Stimulated activated CD4-positive, alpha-beta T cell treated with anti-CD3 and anti-CD28 coated beads, Interleukin-4, amount 100 ng/mL, for 48 hours (primary cell): ENCODE measurements at regions not wholly inside any gene's neighbourhood (a gene's known extent, or its start where the extent isn't known, plus 50 kb on each side); places are given as distances from the start of the nearest gene placed in this dataset.
"Not testable (repeated sequence)": the region's sequence is repeated elsewhere in the genome, so short reads cannot be mapped to it uniquely, and the experiment has no call there.

Experiments used
- DNase-seq, 2 donors: peaks; one replicate each; pipeline ENCODE4 v3.0.0-alpha.2; 2020; ENCODE audit warnings: low read depth in 2 of 2

GRCh38 chr1:173300061-173301044, 93.2 kb upstream of the TNFSF4 start:
- no peak for DNase-seq

- DNase-seq: no peak
Observed at GRCh38 chr1:173301507-173301906, 94.4 kb upstream of the TNFSF4 start.

- no peak for DNase-seq
Observed at GRCh38 chr1:173302366-173302765, 95.2 kb upstream of the TNFSF4 start.

GRCh38 chr1:173302890-173303829, 96.0 kb upstream of the TNFSF4 start:
- no peak for DNase-seq

GRCh38 chr1:173303984-173304383, 96.9 kb upstream of the TNFSF4 start:
- DNase-seq: no peak

- DNase-seq: no peak
Observed at GRCh38 chr1:173304529-173305227, 97.5 kb upstream of the TNFSF4 start.

- no peak for DNase-seq
Observed at GRCh38 chr1:173307845-173308244, 100.7 kb upstream of the TNFSF4 start.

GRCh38 chr1:173314656-173315055, 107.5 kb upstream of the TNFSF4 start:
- DNase-seq: no peak

- DNase-seq: no peak
Observed at GRCh38 chr1:173315296-173315695, 108.2 kb upstream of the TNFSF4 start.

GRCh38 chr1:173318788-173319187, 111.7 kb upstream of the TNFSF4 start:
- DNase-seq: no peak

GRCh38 chr1:173324352-173324751, 117.2 kb upstream of the TNFSF4 start:
- not testable (repeated sequence) for DNase-seq

- DNase-seq: not testable (repeated sequence)
Observed at GRCh38 chr1:173327987-173328386, 120.9 kb upstream of the TNFSF4 start.

- DNase-seq: no peak
Observed at GRCh38 chr1:173328961-173329360, 121.8 kb upstream of the TNFSF4 start.

GRCh38 chr1:173329726-173330125, 122.6 kb upstream of the TNFSF4 start:
- DNase-seq: no peak

- DNase-seq: no peak
Observed at GRCh38 chr1:173330149-173330951, 123.2 kb upstream of the TNFSF4 start.

GRCh38 chr1:173330952-173331548, 123.9 kb upstream of the TNFSF4 start:
- not testable (repeated sequence) for DNase-seq

GRCh38 chr1:173332026-173332425, 124.9 kb upstream of the TNFSF4 start:
- DNase-seq: no peak

GRCh38 chr1:173333581-173333980, 126.5 kb upstream of the TNFSF4 start:
- DNase-seq: no peak

- no peak for DNase-seq
Observed at GRCh38 chr1:173337126-173337525, 130.0 kb upstream of the TNFSF4 start.

GRCh38 chr1:173341307-173341706, 134.2 kb upstream of the TNFSF4 start:
- DNase-seq: no peak
